Neural cell (in vitro differentiated cells): ENCODE measurements at regions not wholly inside any gene's neighbourhood (a gene's known extent, or its start where the extent isn't known, plus 50 kb on each side); places are given as distances from the start of the nearest gene placed in this dataset.

Experiments
- H2AFZ ChIP-seq: fragments of 200-600, 300-800 bp; sonication (generic), shearing (Covaris generic); 2 replicates; pipeline ENCODE4 v1.6.0; 2014; ENCODE audit warnings: low read depth, mild to moderate bottlenecking, antibody characterized with exemption, low read length, moderate library complexity
- H3F3A ChIP-seq: fragments of 200-600 bp; shearing (Covaris generic); 2 replicates; pipeline ENCODE4 v1.6.1; 2016; ENCODE audit warnings: mild to moderate bottlenecking, moderate library complexity, mixed read lengths, antibody characterized with exemption, low read length; ENCODE audit not compliant: insufficient read depth, poor library complexity, severe bottlenecking
- H3K27ac ChIP-seq: fragments of 200-600, 300-800 bp; sonication (generic), shearing (Covaris generic); 2 replicates; pipeline ENCODE4 v1.5.1; 2014; ENCODE audit warnings: mild to moderate bottlenecking, low read length, moderate library complexity
- H3K27me3 ChIP-seq: fragments of 300-800, 200-600 bp; sonication (generic), shearing (Covaris generic); 2 replicates; pipeline ENCODE4 v1.6.0; 2014; ENCODE audit warnings: mild to moderate bottlenecking, low read depth, low read length, moderate library complexity; ENCODE audit not compliant: insufficient read depth
- H3K36me3 ChIP-seq: fragments of 300-800, 200-600 bp; sonication (generic), shearing (Covaris generic); 2 replicates; pipeline ENCODE4 v1.5.1; 2014; ENCODE audit warnings: mild to moderate bottlenecking, antibody characterized with exemption, low read length, moderate library complexity; ENCODE audit not compliant: insufficient read depth
- H3K4me2 ChIP-seq: fragments of 300-800, 200-600 bp; sonication (generic), shearing (Covaris generic); 2 replicates; pipeline ENCODE4 v1.6.0; 2014; ENCODE audit warnings: mild to moderate bottlenecking, low read length
- H3K4me3 ChIP-seq: fragments of 300-800, 200-600 bp; sonication (generic), shearing (Covaris generic); 2 replicates; pipeline ENCODE4 v1.5.1; 2014; ENCODE audit warnings: mild to moderate bottlenecking, low read length, moderate library complexity
- H3K79me2 ChIP-seq: fragments of 200-600 bp; shearing (Covaris generic); replicated peaks from 2 replicates; pipeline ENCODE4 v1.6.0; 2014; ENCODE audit warnings: mild to moderate bottlenecking, low read length, moderate library complexity; ENCODE audit not compliant: insufficient read depth
- H3K9ac ChIP-seq: fragments of 300-800, 200-600 bp; sonication (generic), shearing (Covaris generic); 2 replicates; pipeline ENCODE4 v1.6.1; 2016; ENCODE audit warnings: mild to moderate bottlenecking, low read length, mixed read lengths
- H3K9me2 ChIP-seq: fragments of 200-600 bp; shearing (Covaris generic); 2 replicates; pipeline ENCODE4 v1.6.1; 2016; ENCODE audit warnings: mild to moderate bottlenecking, low read length, mixed read lengths; ENCODE audit not compliant: insufficient read depth
- H3K9me3 ChIP-seq: fragments of 200-600, 300-800 bp; sonication (generic), shearing (Covaris generic); 2 replicates; pipeline ENCODE4 v1.6.1; 2016; ENCODE audit warnings: mild to moderate bottlenecking, mixed run types, low read length, moderate library complexity, mixed read lengths
- H4K20me1 ChIP-seq: fragments of 200-600 bp; shearing (Covaris generic); 2 replicates; pipeline ENCODE4 v1.6.1; 2016; ENCODE audit warnings: mild to moderate bottlenecking, mixed run types; ENCODE audit not compliant: insufficient read depth
- EP300 ChIP-seq: fragments of 450-650 bp; conservative IDR thresholded peaks from 2 replicates; pipeline ENCODE4 v1.6.1; 2014; ENCODE audit warnings: antibody characterized with exemption, mild to moderate bottlenecking, moderate library complexity; ENCODE audit not compliant: poor library complexity, severe bottlenecking
- EZH2 ChIP-seq: fragments of 200-600, 300-800 bp; shearing (Covaris generic), sonication (generic); IDR thresholded peaks from 2 replicates; pipeline ENCODE4 v1.6.1; 2014; ENCODE audit warnings: antibody characterized with exemption, low read length, borderline replicate concordance, mild to moderate bottlenecking; ENCODE audit not compliant: insufficient read depth, poor library complexity, severe bottlenecking
- MXI1 ChIP-seq: fragments of 450-650 bp; conservative IDR thresholded peaks from 2 replicates; pipeline ENCODE4 v1.6.1; 2014; ENCODE audit warnings: antibody characterized with exemption, mild to moderate bottlenecking; ENCODE audit not compliant: poor library complexity, severe bottlenecking
- POLR2AphosphoS5 ChIP-seq: IDR thresholded peaks from 2 replicates; pipeline ENCODE4 v1.6.1; 2012
- RAD21 ChIP-seq: fragments of 450-650 bp; conservative IDR thresholded peaks from 2 replicates; pipeline ENCODE4 v1.6.1; 2014; ENCODE audit warnings: antibody characterized with exemption, mild to moderate bottlenecking, moderate library complexity
- SMC3 ChIP-seq: fragments of 450-650 bp; conservative IDR thresholded peaks from 2 replicates; pipeline ENCODE4 v1.6.1; 2014; ENCODE audit warnings: antibody characterized with exemption, mild to moderate bottlenecking, moderate library complexity; ENCODE audit not compliant: poor library complexity
- TAF1 ChIP-seq: IDR thresholded peaks from 2 replicates; pipeline ENCODE4 v1.6.1; 2012; ENCODE audit warnings: low read depth
- TF ChIP-seq, protein P1 (sequence below): IDR thresholded peaks from 2 replicates; pipeline ENCODE4 v1.6.1; 2012; ENCODE audit warnings: borderline replicate concordance
- TF ChIP-seq, protein P2 (sequence below): fragments of 450-650 bp; IDR thresholded peaks from 2 replicates; pipeline ENCODE4 v1.5.1; 2014; ENCODE audit warnings: antibody characterized with exemption, mild to moderate bottlenecking, moderate library complexity; ENCODE audit not compliant: poor library complexity, severe bottlenecking

DNA sequence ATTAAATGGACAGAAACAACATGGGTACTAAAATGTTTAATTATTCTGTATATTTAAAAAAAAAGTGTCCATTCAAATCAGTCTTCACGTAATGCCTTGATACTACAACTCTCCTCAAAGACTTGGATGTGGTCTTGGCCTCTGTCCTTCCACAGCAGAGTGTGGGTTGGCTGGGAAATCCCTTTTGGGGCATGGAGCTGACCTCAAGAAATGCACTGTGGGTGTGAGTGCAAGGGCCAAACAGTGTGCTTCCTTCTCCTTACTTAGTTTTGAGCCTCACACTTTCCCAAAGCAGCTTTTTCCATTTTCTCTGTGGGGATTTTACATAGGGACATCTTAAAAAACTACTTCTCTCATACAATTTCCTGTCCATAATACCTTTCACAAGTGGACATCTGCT is 607.4 kb downstream of the EFNB2 start:
- H2AFZ ChIP-seq: no peak overlapping the region
- H3K27ac ChIP-seq: no peak overlapping the region
- H4K20me1 ChIP-seq: no peaks in the 10 kb centered on the region
- H3K9me2 ChIP-seq: no peaks in the 10 kb centered on the region
- H3K4me2 ChIP-seq: no peak overlapping the region
- H3K27me3 ChIP-seq: no peaks in the 10 kb centered on the region
- H3K9me3 ChIP-seq: no peaks in the 10 kb centered on the region
- no peaks in the 10 kb centered on the region for H3F3A ChIP-seq
- TF ChIP-seq EZH2 (no peak), POLR2AphosphoS5 (no peak), EP300 (no peak), RAD21 (no peak)
- no peak overlapping the region for H3K9ac ChIP-seq
- H3K4me3 ChIP-seq: no peak overlapping the region
- no peaks in the 10 kb centered on the region for H3K36me3 ChIP-seq
- H3K79me2 ChIP-seq: no peaks in the 10 kb centered on the region

DNA sequence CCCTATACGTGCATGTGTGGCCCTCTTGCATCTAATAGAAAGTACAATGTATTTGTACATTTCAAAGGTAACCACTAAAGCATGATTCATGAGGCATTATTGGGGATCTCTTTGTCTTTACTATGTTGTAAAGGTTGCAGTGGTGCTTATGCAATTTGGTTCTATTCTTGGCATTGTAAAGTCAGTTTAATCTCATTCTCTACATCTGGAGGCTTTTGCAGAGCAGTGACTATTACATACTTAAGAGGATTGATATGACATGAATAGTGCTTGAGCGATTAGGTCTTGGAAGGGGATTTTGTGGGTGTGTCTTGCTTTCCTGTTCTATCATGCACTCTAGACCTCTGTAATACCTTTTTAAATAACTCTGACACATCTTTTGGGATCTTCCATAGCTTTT is 610.0 kb downstream of the EFNB2 start:
- Histone ChIP-seq H4K20me1 (no peaks in the 10 kb centered on the region), H3K9ac (no peak overlapping the region), H2AFZ (no peak overlapping the region), H3K36me3 (no peaks in the 10 kb centered on the region), H3K9me3 (no peaks in the 10 kb centered on the region), H3K27me3 (no peaks in the 10 kb centered on the region), H3F3A (no peaks in the 10 kb centered on the region), H3K79me2 (no peaks in the 10 kb centered on the region), H3K9me2 (no peaks in the 10 kb centered on the region), H3K4me2 (no peak overlapping the region), H3K4me3 (no peak overlapping the region), H3K27ac (no peak overlapping the region)
- TF ChIP-seq TAF1: no peak
- TF ChIP-seq SMC3: no peak
- no peak for TF ChIP-seq EZH2
- TF ChIP-seq EP300: no peak
- TF ChIP-seq MXI1: no peak
- TF ChIP-seq, protein P1, sequence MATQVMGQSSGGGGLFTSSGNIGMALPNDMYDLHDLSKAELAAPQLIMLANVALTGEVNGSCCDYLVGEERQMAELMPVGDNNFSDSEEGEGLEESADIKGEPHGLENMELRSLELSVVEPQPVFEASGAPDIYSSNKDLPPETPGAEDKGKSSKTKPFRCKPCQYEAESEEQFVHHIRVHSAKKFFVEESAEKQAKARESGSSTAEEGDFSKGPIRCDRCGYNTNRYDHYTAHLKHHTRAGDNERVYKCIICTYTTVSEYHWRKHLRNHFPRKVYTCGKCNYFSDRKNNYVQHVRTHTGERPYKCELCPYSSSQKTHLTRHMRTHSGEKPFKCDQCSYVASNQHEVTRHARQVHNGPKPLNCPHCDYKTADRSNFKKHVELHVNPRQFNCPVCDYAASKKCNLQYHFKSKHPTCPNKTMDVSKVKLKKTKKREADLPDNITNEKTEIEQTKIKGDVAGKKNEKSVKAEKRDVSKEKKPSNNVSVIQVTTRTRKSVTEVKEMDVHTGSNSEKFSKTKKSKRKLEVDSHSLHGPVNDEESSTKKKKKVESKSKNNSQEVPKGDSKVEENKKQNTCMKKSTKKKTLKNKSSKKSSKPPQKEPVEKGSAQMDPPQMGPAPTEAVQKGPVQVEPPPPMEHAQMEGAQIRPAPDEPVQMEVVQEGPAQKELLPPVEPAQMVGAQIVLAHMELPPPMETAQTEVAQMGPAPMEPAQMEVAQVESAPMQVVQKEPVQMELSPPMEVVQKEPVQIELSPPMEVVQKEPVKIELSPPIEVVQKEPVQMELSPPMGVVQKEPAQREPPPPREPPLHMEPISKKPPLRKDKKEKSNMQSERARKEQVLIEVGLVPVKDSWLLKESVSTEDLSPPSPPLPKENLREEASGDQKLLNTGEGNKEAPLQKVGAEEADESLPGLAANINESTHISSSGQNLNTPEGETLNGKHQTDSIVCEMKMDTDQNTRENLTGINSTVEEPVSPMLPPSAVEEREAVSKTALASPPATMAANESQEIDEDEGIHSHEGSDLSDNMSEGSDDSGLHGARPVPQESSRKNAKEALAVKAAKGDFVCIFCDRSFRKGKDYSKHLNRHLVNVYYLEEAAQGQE: no peak
- no peak for TF ChIP-seq RAD21

DNA sequence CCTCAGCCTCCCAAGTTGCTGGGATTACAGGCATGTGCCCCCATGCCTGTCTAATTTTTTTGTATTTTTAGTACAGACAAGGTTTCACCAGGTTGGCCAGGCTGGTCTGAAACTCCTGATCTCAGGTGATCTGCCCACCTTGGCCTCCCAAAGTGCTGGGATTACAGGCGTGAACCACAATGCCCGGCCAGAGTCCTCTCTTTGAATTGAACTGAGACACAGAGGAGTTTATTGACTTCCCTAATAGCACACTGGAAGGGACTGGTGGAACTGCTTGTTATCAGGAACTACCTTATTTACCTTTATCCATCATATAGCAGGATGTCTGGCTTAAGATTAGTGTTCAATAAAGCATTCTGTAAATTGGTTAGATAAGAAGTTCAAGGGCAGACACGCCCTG is 613.8 kb downstream of the EFNB2 start:
- H4K20me1 ChIP-seq: no peaks in the 10 kb centered on the region
- H3F3A ChIP-seq: no peaks in the 10 kb centered on the region
- no peak overlapping the region for H3K4me2 ChIP-seq
- H3K36me3 ChIP-seq: no peaks in the 10 kb centered on the region
- TF ChIP-seq EP300: no peak
- no peak for TF ChIP-seq EZH2
- TF ChIP-seq MXI1: no peak
- no peak for TF ChIP-seq RAD21
- no peak for TF ChIP-seq POLR2AphosphoS5
- no peak for TF ChIP-seq TAF1
- TF ChIP-seq, protein P1: no peak
- TF ChIP-seq SMC3: no peak
- TF ChIP-seq, protein P2, sequence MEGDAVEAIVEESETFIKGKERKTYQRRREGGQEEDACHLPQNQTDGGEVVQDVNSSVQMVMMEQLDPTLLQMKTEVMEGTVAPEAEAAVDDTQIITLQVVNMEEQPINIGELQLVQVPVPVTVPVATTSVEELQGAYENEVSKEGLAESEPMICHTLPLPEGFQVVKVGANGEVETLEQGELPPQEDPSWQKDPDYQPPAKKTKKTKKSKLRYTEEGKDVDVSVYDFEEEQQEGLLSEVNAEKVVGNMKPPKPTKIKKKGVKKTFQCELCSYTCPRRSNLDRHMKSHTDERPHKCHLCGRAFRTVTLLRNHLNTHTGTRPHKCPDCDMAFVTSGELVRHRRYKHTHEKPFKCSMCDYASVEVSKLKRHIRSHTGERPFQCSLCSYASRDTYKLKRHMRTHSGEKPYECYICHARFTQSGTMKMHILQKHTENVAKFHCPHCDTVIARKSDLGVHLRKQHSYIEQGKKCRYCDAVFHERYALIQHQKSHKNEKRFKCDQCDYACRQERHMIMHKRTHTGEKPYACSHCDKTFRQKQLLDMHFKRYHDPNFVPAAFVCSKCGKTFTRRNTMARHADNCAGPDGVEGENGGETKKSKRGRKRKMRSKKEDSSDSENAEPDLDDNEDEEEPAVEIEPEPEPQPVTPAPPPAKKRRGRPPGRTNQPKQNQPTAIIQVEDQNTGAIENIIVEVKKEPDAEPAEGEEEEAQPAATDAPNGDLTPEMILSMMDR: no peak
- H3K9me3 ChIP-seq: no peaks in the 10 kb centered on the region
- H3K79me2 ChIP-seq: no peaks in the 10 kb centered on the region
- no peak overlapping the region for H2AFZ ChIP-seq
- H3K9me2 ChIP-seq: no peaks in the 10 kb centered on the region
- H3K9ac ChIP-seq: no peak overlapping the region
- no peak overlapping the region for H3K27ac ChIP-seq
- no peaks in the 10 kb centered on the region for H3K27me3 ChIP-seq
- no peak overlapping the region for H3K4me3 ChIP-seq
